HG03045 (cell line): ENCODE measurements at regions not wholly inside any gene's neighbourhood (a gene's known extent, or its start where the extent isn't known, plus 50 kb on each side); places are given as distances from the start of the nearest gene placed in this dataset.
"Not testable (repeated sequence)": the region's sequence is repeated elsewhere in the genome, so short reads cannot be mapped to it uniquely, and the experiment has no call there.

Experiments
- ATAC-seq: cut with Tn5 transposase; IDR thresholded peaks from one replicate; pipeline ENCODE4 v1.9.1; 2021; ENCODE audit warnings: mild to moderate bottlenecking, moderate library complexity; ENCODE audit not compliant: unreplicated experiment

DNA sequence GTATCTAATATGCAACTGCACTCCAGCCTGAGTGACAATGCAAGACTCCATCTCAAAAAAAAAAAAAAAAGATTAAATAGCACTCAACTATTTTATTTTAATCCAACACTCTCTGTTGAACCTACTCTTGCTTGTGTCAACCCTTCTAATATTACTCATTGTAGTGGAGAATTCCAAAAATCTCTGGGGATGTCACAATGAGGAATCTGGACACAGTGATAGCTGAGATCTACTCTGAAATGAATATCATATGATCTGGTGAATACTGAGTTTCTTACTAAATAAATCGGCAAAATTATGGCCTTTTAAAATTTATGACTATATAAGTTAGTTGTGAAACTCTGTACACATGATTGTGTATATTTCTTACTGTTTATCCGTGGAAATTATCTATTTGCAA, 418.2 kb downstream of the BCAT1 start:
- no peak for ATAC-seq

DNA sequence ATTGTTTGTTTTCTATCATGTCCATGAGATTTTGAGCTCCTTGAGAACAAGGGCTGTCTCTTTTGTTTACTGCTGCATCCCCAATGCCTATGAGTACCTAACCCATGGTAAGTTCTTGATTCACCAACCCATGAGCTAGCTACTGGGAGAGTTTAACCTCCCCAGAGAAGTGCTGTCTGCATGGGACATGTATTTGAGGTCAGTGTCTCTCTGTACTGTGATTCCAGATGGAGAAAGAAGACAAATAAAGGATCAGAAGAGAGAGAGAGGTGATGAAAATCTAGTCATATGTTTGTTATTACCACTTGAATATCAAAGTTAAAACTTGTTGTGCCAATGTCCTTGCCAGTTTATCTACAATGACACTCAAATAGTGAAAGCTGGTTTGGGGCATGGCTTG, 421.8 kb downstream of the BCAT1 start:
- ATAC-seq: no peak

- ATAC-seq: no peak
These were observed 426.2 kb downstream of the BCAT1 start for GRCh38 chr12:24522736-24523135.

DNA sequence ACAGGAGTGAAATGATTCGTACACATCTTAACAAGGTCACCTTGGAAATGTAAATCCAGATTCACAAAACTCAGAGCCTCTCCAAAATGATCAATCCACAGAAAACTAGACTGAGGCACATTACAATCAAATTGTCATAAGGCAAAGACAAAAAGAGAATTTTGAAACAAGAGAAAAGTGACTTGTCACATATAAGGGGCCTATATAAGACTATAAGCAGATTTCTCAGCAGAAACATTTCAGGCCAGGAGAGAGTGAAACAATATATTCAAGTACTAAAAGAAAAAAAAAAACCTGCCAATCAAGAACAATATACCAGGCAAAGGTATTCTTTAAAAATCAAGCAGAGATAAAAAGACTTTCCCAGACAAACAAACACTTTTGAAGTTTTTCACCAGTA, 429.1 kb downstream of the BCAT1 start:
- ATAC-seq: no peak

- ATAC-seq: no peak
These were observed 431.9 kb downstream of the BCAT1 start for GRCh38 chr12:24517000-24517399.

- no peak for ATAC-seq
These were observed 438.2 kb downstream of the BCAT1 start for GRCh38 chr12:24510581-24511125.

- no peak for ATAC-seq
These were observed 441.1 kb downstream of the BCAT1 start for GRCh38 chr12:24507827-24508226.

GRCh38 chr12:24505366-24506015, 443.4 kb downstream of the BCAT1 start:
- no peak for ATAC-seq

DNA sequence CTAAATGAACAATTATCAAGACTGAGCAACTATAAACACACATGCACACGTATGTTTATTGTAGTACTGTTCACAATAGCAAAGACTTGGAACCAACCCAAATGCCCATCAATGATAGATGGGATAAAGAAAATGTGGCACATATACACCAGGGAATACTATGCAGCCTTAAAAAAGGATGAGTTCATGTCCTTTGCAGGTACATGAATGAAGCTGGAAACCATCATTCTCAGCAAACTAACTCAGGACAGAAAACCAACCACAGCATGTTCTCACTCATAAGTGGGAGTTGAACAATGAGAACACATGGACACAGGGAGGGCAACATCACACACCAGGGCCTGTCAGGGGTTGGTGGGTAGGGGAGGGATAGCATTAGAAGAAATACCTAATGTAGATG, 445.4 kb downstream of the BCAT1 start:
- not testable (repeated sequence) for ATAC-seq

GRCh38 chr12:24500831-24501230, 448.1 kb downstream of the BCAT1 start:
- ATAC-seq: no peak

DNA sequence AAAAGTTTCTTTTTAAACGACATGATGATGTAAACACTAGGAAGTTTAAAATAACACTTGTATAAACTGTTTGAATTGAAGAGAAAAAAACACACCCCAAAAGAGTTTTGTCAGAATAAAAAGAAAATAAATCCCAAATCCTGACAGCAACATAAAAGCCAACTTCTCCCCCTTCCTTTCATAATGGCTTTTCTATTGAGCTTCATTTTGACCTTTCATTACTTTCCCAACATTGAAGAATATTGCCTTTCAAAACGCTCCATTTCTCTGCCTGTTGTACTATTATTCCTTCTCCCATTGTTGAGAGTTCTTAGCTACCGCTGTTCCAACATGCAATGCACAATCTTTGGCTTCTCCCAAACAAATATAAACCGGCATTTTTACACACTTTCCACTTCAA, 448.5 kb downstream of the BCAT1 start:
- ATAC-seq: no peak

DNA sequence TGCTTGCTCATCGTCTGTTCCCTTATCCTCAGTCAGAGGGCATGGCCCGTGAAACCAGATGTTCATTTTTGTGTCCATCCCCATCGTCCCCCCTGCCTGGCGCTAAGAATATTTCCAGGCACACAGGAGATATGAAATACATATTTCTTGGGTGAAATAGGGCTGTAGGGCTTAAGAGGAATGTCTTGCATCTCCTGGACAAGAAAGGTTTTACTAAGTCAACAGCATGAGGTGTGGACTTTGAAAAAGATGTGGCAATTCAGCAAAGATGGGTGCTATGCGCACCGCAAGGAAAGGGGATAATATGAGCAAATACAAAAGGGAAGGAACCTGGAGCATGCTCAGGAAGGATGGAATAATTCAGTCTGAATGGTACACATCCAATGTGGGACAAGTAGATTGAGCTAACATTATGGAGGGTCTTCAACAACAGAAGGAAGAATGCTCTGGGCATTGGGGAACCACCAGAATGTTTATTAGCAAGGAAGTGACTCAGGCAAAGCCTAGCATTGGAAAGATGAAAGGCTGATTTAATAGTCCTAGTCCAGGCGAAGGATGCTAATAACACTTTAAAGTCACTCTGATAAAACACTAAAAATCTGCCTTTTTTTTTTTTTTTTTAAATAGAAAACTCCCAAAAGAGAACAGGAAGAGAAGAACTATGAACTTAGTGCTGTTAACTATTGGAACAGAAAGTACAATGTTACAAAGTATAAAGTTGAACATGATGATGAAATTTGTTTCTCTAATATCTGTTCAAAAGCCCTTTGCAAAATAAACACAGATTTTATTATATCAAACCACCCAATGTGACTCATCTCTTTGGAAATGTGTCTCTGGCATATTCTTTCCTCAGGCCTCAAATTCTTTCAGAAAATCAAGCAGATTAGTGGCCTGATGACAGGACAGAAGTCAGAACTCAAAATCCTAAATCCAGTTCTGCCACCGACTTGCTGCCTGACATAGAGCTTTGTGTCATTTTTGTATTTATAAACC, 449.5 kb downstream of the BCAT1 start:
- no peak for ATAC-seq

DNA sequence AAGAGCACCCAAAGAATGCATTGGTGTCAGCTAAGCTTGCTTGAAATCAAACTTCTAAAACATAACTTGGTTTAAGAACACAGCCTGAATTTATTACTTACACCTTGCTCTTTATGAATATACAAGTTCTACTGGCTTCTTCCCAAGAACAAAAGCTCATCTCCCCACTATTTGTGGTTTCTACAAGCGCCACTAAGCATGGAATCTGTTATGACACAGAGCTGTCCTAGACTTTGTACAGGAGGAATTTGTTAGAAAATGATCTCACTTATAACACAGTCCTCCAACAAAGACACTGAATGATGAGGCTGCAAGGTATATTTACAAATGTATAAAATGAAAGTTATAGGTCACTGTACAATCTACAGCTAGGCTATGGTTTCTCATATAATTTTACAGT, 452.1 kb downstream of the BCAT1 start:
- no peak for ATAC-seq

- no peak for ATAC-seq
These were observed 454.5 kb downstream of the BCAT1 start for GRCh38 chr12:24494401-24494800.

DNA sequence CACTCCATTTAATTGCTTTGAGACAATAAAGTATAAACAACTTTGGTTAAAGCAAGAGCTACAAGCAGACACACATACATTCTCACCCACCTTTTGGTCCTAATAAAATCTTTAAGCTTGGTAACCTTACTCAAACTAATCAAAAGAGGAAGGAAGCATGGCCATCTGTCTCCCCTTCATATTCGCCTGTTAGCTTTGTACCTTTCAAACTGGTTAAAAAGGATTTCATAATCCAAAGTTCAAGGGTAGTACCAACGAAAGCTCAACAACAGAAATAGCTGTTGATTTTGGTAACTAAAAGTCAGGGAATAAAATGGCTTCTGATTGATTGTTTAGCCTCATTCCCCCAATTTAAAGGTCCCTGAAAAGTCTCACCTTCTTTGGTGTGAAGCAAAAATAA, 456.9 kb downstream of the BCAT1 start:
- ATAC-seq: no peak

DNA sequence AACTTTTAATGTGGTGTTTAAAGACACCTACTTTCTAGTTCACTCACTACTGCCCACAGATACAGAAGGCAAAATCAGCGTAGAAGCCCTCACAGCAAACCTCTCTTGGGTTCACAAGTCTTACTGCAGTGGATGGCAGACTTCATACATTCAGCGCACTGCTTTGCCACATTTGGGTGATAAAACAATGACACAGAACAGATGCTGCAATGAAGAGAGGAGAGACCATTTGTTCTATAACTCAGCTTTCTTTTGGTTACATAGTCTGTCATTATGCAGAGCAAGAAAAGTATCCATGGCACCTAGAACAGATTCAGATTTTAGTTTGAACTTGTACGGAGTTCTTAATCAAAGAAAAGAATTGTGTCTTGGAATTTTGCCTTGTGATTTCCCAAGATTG, 459.0 kb downstream of the BCAT1 start:
- no peak for ATAC-seq

- no peak for ATAC-seq
These were observed 459.8 kb downstream of the BCAT1 start for GRCh38 chr12:24488906-24489619.

- ATAC-seq: no peak
These were observed 460.8 kb downstream of the BCAT1 start for GRCh38 chr12:24488091-24488596.

DNA sequence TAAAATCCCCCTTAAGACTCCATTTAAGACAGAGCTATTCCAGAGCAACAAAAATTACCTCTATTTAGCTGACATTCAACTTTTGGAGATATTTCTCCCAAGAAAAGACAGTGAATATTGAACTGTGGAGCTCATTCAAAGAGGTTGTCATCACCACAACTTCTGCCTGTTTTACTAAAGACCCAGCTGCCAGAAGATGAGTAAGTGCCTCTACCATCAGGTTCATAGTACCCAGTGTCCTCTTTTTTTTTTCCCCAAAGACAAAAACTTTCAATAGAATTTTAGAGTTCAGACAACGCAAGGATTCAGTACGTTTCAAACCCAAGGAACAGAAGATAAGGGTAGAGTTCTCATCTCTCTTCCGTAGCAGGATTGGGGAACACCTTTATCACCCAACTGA, 461.3 kb downstream of the BCAT1 start:
- no peak for ATAC-seq

GRCh38 chr12:24483732-24484131, 465.2 kb downstream of the BCAT1 start:
- ATAC-seq: no peak
